Iris pigment epithelial cell (primary cell): ENCODE measurements at regions not wholly inside any gene's neighbourhood (a gene's known extent, or its start where the extent isn't known, plus 50 kb on each side); places are given as distances from the start of the nearest gene placed in this dataset.

Experiments used
- DNase-seq: peaks from one replicate; pipeline ENCODE4 v3.0.0-alpha.2; 2011; ENCODE audit warnings: low read depth

GRCh38 chr11:93963072-93963471 is 58.1 kb upstream of the HEPHL1 start:
- no peak for DNase-seq

- DNase-seq, result no peak
These were observed 53.9 kb upstream of the HEPHL1 start for GRCh38 chr11:93967258-93967657.

DNA sequence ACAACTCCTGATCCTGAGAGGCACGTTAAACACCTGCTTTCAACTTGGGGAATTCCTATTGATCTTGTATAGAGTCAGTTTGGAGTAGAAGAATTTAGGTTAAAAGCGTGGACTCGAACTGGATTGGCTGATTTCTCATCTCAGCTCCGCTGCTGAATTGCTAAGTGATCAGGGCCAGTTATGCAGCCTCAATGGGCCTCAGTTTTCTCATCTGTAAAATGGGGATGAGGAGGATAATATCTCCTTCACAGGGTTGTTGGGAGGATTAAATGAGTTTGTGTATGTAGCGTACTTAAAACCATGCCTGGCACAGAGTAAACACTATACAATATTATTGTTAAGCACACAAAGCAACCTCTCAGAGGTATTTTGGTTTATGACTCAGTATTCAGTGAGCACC is 53.2 kb upstream of the HEPHL1 start:
- no peak for DNase-seq

GRCh38 chr11:93969925-93970922 is 50.9 kb upstream of the HEPHL1 start:
- DNase-seq, result no peak
